ENCODE measurements at regions not wholly inside any gene's neighbourhood (a gene's known extent, or its start where the extent isn't known, plus 50 kb on each side); places are given as distances from the start of the nearest gene placed in this dataset.
"Not testable (repeated sequence)": the region's sequence is repeated elsewhere in the genome, so short reads cannot be mapped to it uniquely, and the experiment has no call there.

GRCh38 chr19:22491746-22492145 lies 69.6 kb upstream of the ZNF98 start:
- Histone ChIP-seq H3K27ac (no peak overlapping the region), H3K36me3 (no peaks in the 10 kb centered on the region), H3K27me3 (no peaks in the 10 kb centered on the region), H3K4me3 (no peak overlapping the region), H3K9me3 (replicated peaks) (no peaks in the 10 kb centered on the region), H3K4me1 (no peaks in the 10 kb centered on the region)
- no peak for DNase-seq

- DNase-seq; H3K27ac ChIP-seq; H3K4me3 ChIP-seq; H3K9me3 ChIP-seq (replicated peaks); H3K36me3 ChIP-seq; H3K4me1 ChIP-seq; H3K27me3 ChIP-seq: not testable (repeated sequence)
These were observed 61.4 kb upstream of the ZNF98 start for GRCh38 chr19:22483514-22483913.

GRCh38 chr19:22472180-22472637 lies 50.1 kb upstream of the ZNF98 start:
- H3K9me3 ChIP-seq (replicated peaks): peaks cover 31% of the 10 kb centered on the region
- H3K27me3 ChIP-seq: no peaks in the 10 kb centered on the region

More at GRCh38 chr19:22472180-22472637, 50.1 kb upstream of the ZNF98 start:
- Histone ChIP-seq H3K4me1 (no peaks in the 10 kb centered on the region), H3K36me3 (no peaks in the 10 kb centered on the region), H3K4me3 (no peak overlapping the region), H3K27ac (no peak overlapping the region)
- DNase-seq: no peak
